Nephron (organoid): ENCODE measurements at regions not wholly inside any gene's neighbourhood (a gene's known extent, or its start where the extent isn't known, plus 50 kb on each side); places are given as distances from the start of the nearest gene placed in this dataset.

Experiments used
- H3K27ac Mint-ChIP-seq, 3 experiments: 2 replicates each; pipeline ENCODE4 v1.8.0; 2020; ENCODE audit warnings: mixed read lengths in 3 of 3, mild to moderate bottlenecking in 2 of 3, moderate library complexity in 1 of 3
- H3K27me3 Mint-ChIP-seq: 2 replicates; pipeline ENCODE4 v1.8.0; 2021; ENCODE audit warnings: low read depth, mild to moderate bottlenecking, moderate library complexity, mixed read lengths
- H3K36me3 Mint-ChIP-seq: 2 replicates; pipeline ENCODE4 v1.8.0; 2020; ENCODE audit warnings: low read depth, mixed read lengths
- H3K4me1 Mint-ChIP-seq: 2 replicates; pipeline ENCODE4 v1.8.0; 2020; ENCODE audit warnings: mixed read lengths
- H3K4me3 Mint-ChIP-seq, 3 experiments: 2 replicates each; pipeline ENCODE4 v1.8.0; 2020; ENCODE audit warnings: mild to moderate bottlenecking in 3 of 3, mixed read lengths in 3 of 3, moderate library complexity in 2 of 3
- H3K9me3 Mint-ChIP-seq: 2 replicates; pipeline ENCODE4 v1.8.0; 2020; ENCODE audit warnings: mixed read lengths
- TF ChIP-seq, protein P1 (sequence below), 3 experiments: fragments of 200-600 bp; sonication (generic); IDR thresholded peaks; one replicate each; pipeline ENCODE4 v1.5.0; 2021; ENCODE audit warnings: antibody characterized with exemption in 3 of 3; ENCODE audit not compliant: unreplicated experiment in 3 of 3

DNA sequence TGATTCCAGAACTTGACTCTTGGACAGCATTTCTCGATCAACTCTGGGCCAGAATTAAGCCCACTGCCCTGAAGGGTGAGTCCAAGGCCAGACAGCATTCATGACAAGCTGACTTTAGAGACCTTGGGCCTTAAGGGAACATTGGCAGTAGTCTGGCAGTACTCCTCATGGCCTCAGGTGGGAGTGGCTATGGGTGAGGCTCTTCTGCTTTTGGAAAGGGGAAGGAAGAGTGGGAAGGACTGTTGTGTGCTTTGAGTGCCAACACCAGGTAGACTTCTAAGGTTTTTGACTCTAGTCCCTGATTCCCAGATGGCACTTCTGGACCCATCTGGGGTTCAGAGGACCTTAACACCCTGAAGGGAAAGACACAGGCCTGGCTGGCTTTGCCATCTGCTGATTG is 530.4 kb downstream of the ACTL7B start:
- no peaks in the 10 kb centered on the region for H3K4me1 Mint-ChIP-seq
- H3K9me3 Mint-ChIP-seq: peaks cover 35% of the 10 kb centered on the region
- no peak overlapping the region for H3K4me3 Mint-ChIP-seq
- TF ChIP-seq, protein P1, sequence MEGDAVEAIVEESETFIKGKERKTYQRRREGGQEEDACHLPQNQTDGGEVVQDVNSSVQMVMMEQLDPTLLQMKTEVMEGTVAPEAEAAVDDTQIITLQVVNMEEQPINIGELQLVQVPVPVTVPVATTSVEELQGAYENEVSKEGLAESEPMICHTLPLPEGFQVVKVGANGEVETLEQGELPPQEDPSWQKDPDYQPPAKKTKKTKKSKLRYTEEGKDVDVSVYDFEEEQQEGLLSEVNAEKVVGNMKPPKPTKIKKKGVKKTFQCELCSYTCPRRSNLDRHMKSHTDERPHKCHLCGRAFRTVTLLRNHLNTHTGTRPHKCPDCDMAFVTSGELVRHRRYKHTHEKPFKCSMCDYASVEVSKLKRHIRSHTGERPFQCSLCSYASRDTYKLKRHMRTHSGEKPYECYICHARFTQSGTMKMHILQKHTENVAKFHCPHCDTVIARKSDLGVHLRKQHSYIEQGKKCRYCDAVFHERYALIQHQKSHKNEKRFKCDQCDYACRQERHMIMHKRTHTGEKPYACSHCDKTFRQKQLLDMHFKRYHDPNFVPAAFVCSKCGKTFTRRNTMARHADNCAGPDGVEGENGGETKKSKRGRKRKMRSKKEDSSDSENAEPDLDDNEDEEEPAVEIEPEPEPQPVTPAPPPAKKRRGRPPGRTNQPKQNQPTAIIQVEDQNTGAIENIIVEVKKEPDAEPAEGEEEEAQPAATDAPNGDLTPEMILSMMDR (IDR thresholded peaks at IDR 0.05; ENCODE audit: unreplicated experiment in 3 of 3): no peak
- peaks cover 3% of the 10 kb centered on the region for H3K27me3 Mint-ChIP-seq
- no peaks in the 10 kb centered on the region for H3K36me3 Mint-ChIP-seq
- no peak overlapping the region for H3K27ac Mint-ChIP-seq

DNA sequence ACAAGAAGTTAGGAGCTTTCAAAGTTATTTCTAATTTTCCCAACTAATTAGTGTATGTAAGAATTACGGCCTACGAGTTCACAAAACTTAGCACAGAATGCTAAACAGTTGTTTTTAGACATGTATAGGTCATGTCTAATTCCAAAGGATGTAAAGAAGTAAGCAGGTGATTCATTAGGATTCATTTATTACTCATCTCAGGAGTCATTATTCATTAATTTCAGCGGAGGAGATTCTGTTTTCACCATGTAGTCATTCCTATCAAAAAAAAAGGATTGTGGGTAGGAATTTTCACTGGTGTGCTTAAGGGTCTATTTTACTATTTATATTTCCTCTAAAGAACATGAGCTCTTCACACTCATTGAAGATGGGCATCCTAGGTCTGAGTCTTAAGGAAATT is 532.2 kb downstream of the ACTL7B start:
- TF ChIP-seq, protein P1 (IDR thresholded peaks at IDR 0.05; ENCODE audit: unreplicated experiment in 3 of 3): no peak
- Mint-ChIP-seq H3K4me1 (no peaks in the 10 kb centered on the region), H3K27me3 (peaks cover 7% of the 10 kb centered on the region), H3K27ac (no peak overlapping the region), H3K36me3 (no peaks in the 10 kb centered on the region), H3K9me3 (peaks cover 35% of the 10 kb centered on the region), H3K4me3 (no peak overlapping the region)

DNA sequence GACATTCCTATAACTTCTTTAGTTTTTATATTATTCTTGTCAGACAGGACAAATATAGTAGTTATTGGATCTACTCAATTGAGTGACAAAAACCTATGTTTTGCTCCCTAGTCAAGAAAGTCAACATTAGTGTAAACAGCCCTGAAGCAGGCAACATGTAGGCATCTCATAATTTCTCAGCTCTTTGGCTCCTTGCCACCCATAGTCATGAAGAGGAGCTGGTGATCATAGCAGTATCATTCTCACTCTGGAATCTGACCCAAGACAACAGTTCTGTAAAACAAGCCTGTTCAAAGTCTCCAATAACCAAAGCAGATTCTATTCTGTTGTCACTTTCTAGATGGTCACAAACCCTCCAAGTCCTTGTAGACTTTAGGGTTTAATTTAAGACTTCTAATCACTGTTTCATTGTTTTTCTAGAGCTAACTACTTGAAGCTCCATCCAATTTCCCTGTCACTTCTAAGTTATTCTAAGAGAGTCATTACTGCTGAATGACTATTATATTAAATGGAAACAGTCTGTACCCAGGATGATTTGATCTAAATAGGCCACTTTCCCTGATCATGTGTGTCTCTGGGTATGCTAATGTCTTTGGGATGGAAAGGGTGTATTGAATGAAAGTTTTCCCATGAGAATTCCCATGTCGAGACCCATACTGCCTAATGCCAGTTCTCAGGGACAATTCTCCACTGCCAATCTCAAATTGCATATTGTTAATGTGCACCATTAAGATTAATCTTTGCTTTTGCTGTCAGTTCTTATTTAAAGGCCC is 533.3 kb downstream of the ACTL7B start:
- H3K4me3 Mint-ChIP-seq: no peak overlapping the region
- no peak overlapping the region for H3K27ac Mint-ChIP-seq
- no peaks in the 10 kb centered on the region for H3K36me3 Mint-ChIP-seq
- H3K4me1 Mint-ChIP-seq: no peaks in the 10 kb centered on the region
- peaks cover 7% of the 10 kb centered on the region for H3K27me3 Mint-ChIP-seq
- TF ChIP-seq, protein P1 (IDR thresholded peaks at IDR 0.05; ENCODE audit: unreplicated experiment in 3 of 3): no peak
- peaks cover 27% of the 10 kb centered on the region for H3K9me3 Mint-ChIP-seq

DNA sequence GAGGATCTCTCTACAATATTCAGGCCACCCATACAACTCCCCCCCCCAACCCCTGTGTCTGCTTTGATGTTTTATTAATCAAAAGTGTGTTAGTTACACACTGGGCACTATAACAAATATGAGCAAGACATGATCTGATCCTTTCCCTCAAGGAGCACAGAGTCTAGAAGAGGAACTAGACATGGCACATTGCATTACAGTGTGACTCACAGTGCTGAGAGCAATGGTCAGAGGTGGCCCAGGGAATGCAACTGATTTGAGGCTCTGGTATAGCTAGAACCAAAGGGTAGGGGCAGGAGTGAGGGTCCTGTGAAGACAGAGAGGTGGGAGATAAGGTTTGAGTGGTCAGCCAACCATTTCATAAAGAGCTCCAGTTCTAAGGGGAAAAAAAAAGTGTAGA is 539.2 kb downstream of the ACTL7B start:
- Mint-ChIP-seq H3K27ac (no peak overlapping the region), H3K4me3 (no peak overlapping the region), H3K27me3 (peaks cover 8% of the 10 kb centered on the region), H3K4me1 (no peaks in the 10 kb centered on the region), H3K9me3 (peaks cover 9% of the 10 kb centered on the region), H3K36me3 (no peaks in the 10 kb centered on the region)
- TF ChIP-seq, protein P1 (IDR thresholded peaks at IDR 0.05; ENCODE audit: unreplicated experiment in 3 of 3): no peak

DNA sequence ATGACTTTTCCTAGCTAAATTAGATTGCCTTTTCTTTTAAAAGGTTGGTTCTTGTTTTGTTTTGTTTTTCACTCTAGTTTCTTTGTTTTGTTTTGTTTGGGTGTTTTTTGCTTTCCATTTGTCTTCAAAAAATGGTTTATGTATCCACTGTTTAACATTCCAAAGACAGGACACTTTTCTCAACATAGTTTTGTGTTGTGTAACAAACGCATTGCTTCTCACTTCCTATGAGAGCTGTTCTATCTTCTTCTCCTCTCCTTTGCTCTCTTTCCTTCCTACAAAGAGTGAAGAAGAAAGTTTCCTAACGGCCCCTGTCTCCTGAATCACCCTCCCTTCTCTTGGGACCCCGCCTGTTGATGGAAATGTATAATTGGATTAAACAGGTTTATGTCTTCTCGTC is 539.7 kb downstream of the ACTL7B start:
- Mint-ChIP-seq H3K27ac (no peak overlapping the region), H3K36me3 (no peaks in the 10 kb centered on the region), H3K9me3 (peaks cover 9% of the 10 kb centered on the region), H3K27me3 (peaks cover 8% of the 10 kb centered on the region), H3K4me3 (no peak overlapping the region), H3K4me1 (no peaks in the 10 kb centered on the region)
- TF ChIP-seq, protein P1 (IDR thresholded peaks at IDR 0.05; ENCODE audit: unreplicated experiment in 3 of 3): no peak

DNA sequence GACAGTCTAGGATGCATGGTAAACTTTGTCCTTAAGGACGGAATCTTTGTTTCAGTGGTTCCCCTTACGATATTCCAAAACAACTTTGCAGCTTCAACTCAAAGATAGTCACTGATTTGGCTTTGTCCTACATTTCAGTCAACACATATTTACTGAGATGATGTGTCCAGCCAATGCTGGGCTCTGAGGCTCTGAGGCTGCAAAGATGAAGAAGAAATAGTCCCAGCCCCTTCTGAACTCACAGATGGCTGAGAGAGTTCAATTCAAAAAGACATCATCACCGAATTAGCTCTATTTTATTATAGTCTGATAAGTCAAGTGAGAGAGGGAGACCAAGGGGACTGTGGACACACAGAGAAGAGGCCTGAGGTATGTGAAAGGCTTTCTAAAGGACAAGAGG is 544.0 kb downstream of the ACTL7B start:
- peaks cover 4% of the 10 kb centered on the region for H3K27me3 Mint-ChIP-seq
- TF ChIP-seq, protein P1 (IDR thresholded peaks at IDR 0.05; ENCODE audit: unreplicated experiment in 3 of 3): no peak
- H3K36me3 Mint-ChIP-seq: no peaks in the 10 kb centered on the region
- peaks cover 2% of the 10 kb centered on the region for H3K9me3 Mint-ChIP-seq
- H3K4me3 Mint-ChIP-seq: no peak overlapping the region
- no peak overlapping the region for H3K27ac Mint-ChIP-seq
- no peaks in the 10 kb centered on the region for H3K4me1 Mint-ChIP-seq
